ENCODE measurements at regions not wholly inside any gene's neighbourhood (a gene's known extent, or its start where the extent isn't known, plus 50 kb on each side); places are given as distances from the start of the nearest gene placed in this dataset.
"Not testable (repeated sequence)": the region's sequence is repeated elsewhere in the genome, so short reads cannot be mapped to it uniquely, and the experiment has no call there.

- DNase-seq (ENCODE audit: low spot score) = no peak
Measured at GRCh38 chr22:22697377-22698117, 53.1 kb downstream of the GGTLC2 start.

- no peak for DNase-seq (ENCODE audit: low spot score)
Measured at GRCh38 chr22:22698263-22698750, 53.9 kb downstream of the GGTLC2 start.

- no peak for DNase-seq (ENCODE audit: low spot score)
Measured at GRCh38 chr22:22700631-22701030, 56.2 kb downstream of the GGTLC2 start.

GRCh38 chr22:22701557-22701956, 57.1 kb downstream of the GGTLC2 start:
- not testable (repeated sequence) for DNase-seq (ENCODE audit: low spot score)

- peak; percentile 33 for DNase-seq (ENCODE audit: low spot score)
Measured at GRCh38 chr22:22702237-22703202, 58.1 kb downstream of the GGTLC2 start.

GRCh38 chr22:22703203-22703570, 58.8 kb downstream of the GGTLC2 start:
- no peak for DNase-seq (ENCODE audit: low spot score)

GRCh38 chr22:22703715-22704114, 59.3 kb downstream of the GGTLC2 start:
- no peak for DNase-seq (ENCODE audit: low spot score)

GRCh38 chr22:22704156-22704946, 59.9 kb downstream of the GGTLC2 start:
- DNase-seq (ENCODE audit: low spot score) = no peak

- DNase-seq (ENCODE audit: low spot score) = no peak
Measured at GRCh38 chr22:22705328-22706100, 61.1 kb downstream of the GGTLC2 start.

- no peak for DNase-seq (ENCODE audit: low spot score)
Measured at GRCh38 chr22:22706253-22706915, 62.0 kb downstream of the GGTLC2 start.

- no peak for DNase-seq (ENCODE audit: low spot score)
Measured at GRCh38 chr22:22709719-22710445, 65.5 kb downstream of the GGTLC2 start.

GRCh38 chr22:22710719-22711531, 66.5 kb downstream of the GGTLC2 start:
- no peak for DNase-seq (ENCODE audit: low spot score)

- DNase-seq (ENCODE audit: low spot score) = no peak
Measured at GRCh38 chr22:22711532-22711913, 67.1 kb downstream of the GGTLC2 start.

- no peak for DNase-seq (ENCODE audit: low spot score)
Measured at GRCh38 chr22:22712092-22712658, 67.8 kb downstream of the GGTLC2 start.

GRCh38 chr22:22712666-22713365, 68.4 kb downstream of the GGTLC2 start:
- no peak for DNase-seq (ENCODE audit: low spot score)

GRCh38 chr22:22713416-22713815, 69.0 kb downstream of the GGTLC2 start:
- DNase-seq (ENCODE audit: low spot score) = no peak

GRCh38 chr22:22714600-22715335, 70.4 kb downstream of the GGTLC2 start:
- no peak for DNase-seq (ENCODE audit: low spot score)
